GM12865 (cell line): ENCODE measurements at regions not wholly inside any gene's neighbourhood (a gene's known extent, or its start where the extent isn't known, plus 50 kb on each side); places are given as distances from the start of the nearest gene placed in this dataset.
"Not testable (repeated sequence)": the region's sequence is repeated elsewhere in the genome, so short reads cannot be mapped to it uniquely, and the experiment has no call there.

Experiments used
- DNase-seq: peaks from one replicate; pipeline ENCODE4 v3.0.0; 2010; ENCODE audit warnings: low read depth
- H3K4me3 ChIP-seq: 2 replicates; pipeline ENCODE4 v1.5.1; 2011; ENCODE audit warnings: mild to moderate bottlenecking, low read depth, low read length, control low read depth
- TF ChIP-seq, protein P1 (sequence below): IDR thresholded peaks from 2 replicates; pipeline ENCODE4 v1.5.1; 2011; ENCODE audit warnings: low read length, control low read depth, low read depth, inconsistent platforms; ENCODE audit not compliant: insufficient read depth; ENCODE audit errors: missing control alignments

DNA sequence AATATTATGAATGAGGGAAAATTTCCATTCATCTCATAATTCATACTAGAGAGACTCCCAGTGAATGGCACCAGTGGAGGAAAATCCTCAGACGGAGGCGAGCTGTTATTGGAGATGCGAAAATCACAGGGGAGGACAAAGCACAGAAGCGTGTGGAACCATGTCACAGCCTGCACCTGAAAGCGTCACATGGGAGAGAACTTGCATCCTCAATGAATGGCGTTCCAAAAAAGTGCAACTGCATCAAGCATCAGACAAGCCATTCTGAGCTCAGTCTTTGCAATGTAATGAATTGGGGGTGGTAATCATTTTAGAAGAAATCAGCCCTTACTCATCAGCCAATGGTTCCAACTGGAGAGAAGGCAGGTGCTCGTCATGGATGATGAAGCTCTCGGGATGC, 235.0 kb upstream of the NUPR2 start:
- DNase-seq, H3K4me3 ChIP-seq: not testable (repeated sequence)

DNA sequence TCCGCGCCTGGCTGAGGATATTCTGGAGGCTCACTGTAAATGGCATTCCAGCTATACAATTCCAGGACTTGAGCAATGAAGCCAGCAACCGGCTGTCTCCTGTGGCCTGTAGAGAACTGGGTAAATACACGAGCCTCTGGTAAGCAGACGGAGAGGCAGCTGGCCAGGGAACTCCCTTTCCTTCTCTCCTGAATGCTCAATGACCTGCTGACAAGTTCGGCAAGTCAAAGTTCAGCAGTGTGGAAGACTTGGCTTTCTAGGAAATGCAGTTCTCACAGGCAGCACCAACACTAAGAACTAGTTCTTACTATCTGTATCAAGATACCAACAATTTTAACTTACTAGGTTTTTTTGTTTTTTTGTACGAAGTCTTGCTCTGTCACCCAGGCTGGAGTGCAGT, 232.1 kb upstream of the NUPR2 start:
- H3K4me3 ChIP-seq: not testable (repeated sequence)

DNA sequence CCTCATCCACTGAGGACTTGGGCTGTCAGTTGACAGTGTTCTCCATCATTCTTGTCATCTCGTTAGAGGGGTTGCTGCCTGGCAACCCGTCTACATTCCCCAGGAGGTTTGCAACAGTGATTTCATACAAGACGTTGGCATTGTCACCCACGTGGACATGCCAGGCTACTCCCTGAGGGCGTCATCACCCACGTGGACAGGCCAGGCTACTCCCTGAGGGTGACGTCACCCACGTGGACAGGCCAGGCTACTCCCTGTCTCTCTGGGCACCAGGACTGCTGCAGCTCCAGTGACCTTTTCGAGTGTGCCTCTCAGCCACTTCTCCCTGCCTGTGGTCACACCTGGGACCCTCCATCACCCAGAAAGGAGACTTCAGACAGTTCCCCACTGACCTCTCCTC, 212.1 kb upstream of the NUPR2 start:
- not testable (repeated sequence) for DNase-seq, H3K4me3 ChIP-seq

More for the DNA sequence above, 232.1 kb upstream of the NUPR2 start:
- not testable (repeated sequence) for DNase-seq

DNA sequence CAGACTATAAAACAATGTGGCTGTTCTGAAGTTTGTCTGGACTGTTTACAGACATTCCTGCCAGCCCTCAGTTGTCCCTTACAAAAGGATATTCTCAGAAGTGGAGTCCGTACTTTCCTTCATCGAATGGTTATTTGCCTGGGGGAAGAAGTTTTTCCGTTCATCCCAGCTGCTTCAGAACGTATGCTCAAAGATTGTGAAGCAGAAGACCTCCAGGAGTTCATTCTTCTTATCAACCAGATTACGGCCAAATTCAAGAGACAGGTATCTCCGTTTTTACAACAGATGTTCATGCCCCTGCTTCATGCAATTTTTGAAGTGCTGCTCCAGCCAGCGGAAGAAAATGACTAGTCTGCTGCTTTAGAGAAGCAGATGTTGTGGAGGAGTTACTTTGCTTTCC, 174.3 kb upstream of the NUPR2 start:
- H3K4me3 ChIP-seq: no peak overlapping the region
- DNase-seq: no peak
- TF ChIP-seq, protein P1, sequence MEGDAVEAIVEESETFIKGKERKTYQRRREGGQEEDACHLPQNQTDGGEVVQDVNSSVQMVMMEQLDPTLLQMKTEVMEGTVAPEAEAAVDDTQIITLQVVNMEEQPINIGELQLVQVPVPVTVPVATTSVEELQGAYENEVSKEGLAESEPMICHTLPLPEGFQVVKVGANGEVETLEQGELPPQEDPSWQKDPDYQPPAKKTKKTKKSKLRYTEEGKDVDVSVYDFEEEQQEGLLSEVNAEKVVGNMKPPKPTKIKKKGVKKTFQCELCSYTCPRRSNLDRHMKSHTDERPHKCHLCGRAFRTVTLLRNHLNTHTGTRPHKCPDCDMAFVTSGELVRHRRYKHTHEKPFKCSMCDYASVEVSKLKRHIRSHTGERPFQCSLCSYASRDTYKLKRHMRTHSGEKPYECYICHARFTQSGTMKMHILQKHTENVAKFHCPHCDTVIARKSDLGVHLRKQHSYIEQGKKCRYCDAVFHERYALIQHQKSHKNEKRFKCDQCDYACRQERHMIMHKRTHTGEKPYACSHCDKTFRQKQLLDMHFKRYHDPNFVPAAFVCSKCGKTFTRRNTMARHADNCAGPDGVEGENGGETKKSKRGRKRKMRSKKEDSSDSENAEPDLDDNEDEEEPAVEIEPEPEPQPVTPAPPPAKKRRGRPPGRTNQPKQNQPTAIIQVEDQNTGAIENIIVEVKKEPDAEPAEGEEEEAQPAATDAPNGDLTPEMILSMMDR: no peak

DNA sequence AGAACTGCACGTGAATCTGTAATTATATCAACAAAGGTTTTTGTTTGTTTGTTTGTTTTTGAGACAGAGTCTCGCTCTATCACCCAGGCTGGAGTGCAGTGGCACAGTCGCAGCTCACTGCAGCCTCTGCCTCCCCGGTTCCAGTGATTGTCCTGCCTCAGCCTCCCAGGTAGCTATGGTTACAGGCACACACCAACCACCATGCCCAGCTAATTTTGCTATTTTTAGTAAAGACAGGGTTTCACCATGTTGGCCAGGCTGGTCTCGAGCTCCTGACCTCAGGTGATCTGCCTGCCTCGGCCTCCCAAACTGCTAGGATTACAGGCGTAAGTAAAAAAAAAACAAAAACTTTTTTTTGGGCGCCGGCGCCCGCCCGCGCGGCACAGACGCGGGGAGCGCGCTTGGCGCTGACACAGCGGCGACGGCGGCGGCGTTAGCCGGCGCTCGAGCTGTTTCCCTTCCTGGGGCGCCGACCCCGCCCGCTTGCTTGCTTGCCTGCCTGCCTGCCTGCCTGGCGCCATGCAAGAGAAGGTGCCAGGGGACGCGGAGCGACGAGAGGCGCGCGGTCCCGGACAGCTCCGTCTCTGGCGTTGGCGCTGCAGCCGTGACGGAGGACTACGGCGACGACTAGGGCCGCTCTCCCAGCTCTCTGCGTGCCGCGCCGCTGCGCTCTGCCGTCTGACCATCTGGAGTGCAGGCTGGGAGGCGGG, 171.4 kb upstream of the NUPR2 start:
- no peak for DNase-seq
- TF ChIP-seq, protein P1: no peak
- H3K4me3 ChIP-seq: no peak overlapping the region

DNA sequence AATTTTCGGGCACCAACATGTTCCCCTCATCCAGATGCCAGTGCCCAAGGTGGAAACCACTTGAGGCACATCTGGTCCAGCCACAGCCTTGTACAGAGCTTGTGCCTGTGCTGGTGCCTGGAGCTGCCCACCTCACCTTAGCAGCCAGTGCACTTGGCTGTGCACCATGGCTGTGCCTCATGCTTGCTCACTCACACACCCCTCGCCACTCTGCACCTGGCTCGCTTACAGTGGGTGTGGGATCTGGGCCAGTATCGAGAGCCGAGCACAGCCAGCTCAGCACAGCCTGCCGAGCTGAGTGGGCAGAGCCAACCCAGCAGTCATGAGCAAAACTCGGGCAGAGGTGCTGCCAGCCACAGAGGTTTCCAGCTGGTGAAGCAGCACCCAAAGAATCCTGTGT, 139.9 kb upstream of the NUPR2 start:
- DNase-seq: no peak
- no peak overlapping the region for H3K4me3 ChIP-seq
- TF ChIP-seq, protein P1: no peak

DNA sequence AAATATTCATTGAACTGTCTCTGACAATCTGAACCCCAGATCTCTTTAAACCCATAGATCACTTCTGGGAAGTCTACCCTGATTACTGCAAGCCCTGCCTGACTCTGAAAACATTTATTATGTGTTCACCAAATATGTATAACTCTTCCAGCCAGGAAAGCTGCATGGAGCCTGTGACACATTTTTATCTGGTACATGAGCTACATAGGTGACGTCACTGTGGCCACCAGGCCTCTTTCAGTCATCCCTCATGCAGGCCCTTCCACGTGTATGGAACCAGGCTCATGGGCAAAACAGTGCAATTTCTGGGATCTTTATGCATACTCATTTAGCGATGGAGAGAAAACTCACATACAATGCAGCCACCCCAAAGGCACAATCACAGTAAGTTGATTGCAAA, 133.9 kb upstream of the NUPR2 start:
- H3K4me3 ChIP-seq: no peak overlapping the region
- TF ChIP-seq, protein P1: no peak
- DNase-seq: no peak

DNA sequence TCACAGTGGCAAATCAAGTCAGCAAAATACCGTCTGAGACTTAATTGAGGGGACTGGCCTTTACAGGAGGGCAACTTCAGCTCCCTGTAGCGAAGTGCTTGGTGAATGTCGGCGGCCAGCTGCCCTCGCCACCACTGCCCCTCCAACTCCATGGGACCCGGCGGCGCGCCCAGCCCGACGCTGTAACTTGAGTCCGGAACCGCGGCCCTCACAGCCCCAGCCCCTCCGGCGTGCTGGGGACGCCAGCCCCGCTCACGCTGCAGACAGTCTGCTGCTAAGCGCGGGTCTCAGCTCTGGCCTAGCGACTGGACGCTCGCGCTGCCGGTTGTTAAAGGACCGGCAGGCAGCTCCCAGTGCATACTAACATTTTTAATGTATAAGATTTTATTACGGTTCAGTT, 113.4 kb upstream of the NUPR2 start:
- TF ChIP-seq, protein P1: no peak
- DNase-seq: no peak
- no peak overlapping the region for H3K4me3 ChIP-seq
